Stimulated activated CD4-positive, alpha-beta T cell treated with anti-CD3 and anti-CD28 coated beads, Interleukin-2, amount 100 ng/mL, for 24 hours (primary cell): ENCODE measurements at regions not wholly inside any gene's neighbourhood (a gene's known extent, or its start where the extent isn't known, plus 50 kb on each side); places are given as distances from the start of the nearest gene placed in this dataset.
"Not testable (repeated sequence)": the region's sequence is repeated elsewhere in the genome, so short reads cannot be mapped to it uniquely, and the experiment has no call there.

ENCODE experiments used
- DNase-seq, 2 donors: peaks; one replicate each; pipeline ENCODE4 v3.0.0-alpha.2; 2020

DNA sequence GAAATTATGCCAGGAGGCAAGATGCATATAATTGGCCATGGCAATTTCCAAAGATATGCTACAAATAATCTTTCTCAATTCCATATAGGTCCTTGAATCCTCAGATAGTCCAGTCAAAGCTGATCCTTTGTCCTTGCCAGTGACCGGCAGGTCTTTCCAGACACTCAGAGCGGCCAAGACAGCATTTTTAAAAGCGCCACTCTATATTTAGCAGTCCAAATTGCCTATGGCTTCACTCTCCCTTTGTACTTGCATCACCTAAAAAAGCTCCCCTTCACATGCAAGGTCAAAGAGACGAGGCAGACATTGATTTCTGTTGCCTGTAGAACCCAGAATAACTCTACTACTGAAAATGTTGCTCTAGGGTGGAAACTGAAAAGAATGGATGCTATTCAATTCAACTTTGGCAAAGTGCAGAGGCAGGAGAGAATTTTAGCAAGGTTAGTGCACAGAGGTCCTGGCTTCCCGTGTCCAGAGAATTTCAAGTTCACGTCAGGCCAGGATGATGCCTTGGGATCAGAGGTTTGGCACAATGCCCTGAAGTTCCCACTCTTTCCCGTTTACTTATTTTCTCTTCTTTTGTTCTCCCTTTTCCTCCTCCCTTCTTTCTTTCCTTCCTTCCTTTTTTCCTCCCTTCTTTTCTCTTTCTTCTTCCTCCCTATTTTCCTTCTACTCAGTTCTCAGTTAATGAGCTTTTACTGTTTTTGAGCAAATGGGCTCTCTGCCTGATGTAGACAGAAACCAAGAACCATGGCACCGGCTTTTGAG lies 108.5 kb downstream of the KCNK1 start:
- no peak for DNase-seq

DNA sequence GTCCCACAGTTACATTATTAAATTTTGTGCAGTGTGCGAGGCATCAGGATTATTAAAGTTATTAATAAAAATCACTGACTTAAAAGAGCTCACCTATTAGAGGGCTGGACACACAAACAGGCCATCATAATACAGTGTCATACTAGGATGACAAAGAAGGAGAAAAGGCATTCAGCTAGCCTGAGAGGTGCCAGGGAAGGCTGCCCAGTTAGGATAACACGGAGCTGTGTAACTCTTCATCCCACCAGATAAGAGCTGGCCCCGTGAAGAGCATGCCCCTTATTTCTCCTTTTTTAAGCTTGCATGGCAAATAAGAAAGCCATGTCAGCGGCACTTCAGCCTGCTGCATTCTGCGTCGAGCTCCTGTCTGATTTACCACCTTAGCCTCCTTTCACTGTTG lies 109.5 kb downstream of the KCNK1 start:
- no peak for DNase-seq

DNA sequence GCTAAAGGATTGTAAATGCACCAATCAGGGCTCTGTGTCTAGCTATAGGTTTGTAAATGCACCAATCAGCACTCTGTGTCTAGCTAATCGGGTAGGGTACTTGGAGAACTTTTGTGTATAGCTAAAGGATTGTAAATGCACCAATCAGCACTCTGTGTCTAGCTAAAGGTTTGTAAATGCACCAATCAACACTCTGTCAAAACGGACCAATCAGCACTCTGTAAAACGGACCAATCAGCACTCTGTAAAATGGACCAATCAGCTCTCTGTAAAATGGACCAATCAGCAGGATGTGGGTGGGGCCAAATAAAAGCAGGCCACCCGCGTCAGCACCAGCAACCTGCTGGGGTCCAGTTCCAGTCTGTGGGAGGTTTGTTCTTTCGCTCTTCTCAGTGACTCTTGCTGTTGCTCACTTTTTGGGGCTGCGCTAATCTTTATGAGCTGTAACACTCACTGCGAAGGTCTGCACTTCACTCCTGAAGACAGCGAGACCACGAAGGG lies 110.3 kb downstream of the KCNK1 start:
- DNase-seq: not testable (repeated sequence)

DNA sequence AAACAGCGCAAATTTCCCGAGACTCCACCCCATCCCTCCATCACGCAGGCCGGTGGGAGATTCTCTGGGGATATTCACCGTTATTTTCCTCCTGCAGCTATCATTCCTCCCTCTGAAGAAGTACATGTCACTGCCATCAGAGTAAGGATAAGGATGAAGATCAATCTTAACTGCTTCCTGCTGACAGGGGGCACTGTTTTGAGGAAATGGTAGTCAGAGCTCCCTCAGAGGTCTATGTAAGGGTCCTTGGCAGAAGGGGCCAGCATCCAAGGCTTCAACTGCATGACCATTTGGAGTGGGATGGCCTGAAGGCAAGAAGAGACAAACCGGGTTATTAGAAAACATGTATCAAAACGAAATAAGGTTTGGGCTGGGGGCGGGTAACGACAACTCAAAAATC lies 111.5 kb downstream of the KCNK1 start:
- DNase-seq: no peak

DNA sequence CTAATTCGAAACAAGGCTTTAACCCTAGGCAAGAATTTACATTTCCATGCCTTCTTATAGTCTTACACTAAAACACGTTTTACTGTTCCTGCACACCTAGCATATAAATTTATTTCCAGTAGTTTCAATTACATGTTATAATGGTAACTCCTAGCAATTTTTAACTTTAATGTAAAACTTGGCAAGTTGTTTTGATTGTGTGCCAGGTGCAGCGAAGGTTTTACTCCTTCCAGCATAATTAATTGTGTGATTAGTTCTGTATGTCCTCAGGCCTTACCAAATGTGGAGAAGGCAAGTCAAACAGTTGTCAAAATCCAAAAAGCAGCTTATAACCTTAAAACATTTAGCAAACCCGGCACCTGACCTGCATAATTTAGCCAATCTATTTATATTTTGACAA lies 114.8 kb downstream of the KCNK1 start:
- DNase-seq: no peak

DNA sequence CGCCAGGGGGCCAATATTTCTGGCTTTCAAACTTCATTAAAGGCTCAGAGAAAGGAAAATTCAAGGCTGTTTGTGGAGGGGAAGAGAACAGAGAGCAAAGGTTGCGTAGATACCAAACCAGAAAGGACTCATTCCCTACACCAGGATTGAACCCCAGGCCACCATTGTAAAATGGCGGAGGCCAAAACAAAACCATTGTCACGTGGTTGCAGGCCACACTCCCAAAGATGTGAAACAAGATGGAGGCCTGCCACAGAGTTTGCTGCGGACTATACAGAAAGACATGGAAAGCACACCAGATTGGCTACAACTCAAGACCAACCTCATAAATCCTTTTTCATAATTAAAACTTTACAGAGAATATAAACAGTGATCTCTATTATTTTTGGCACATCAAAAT lies 116.5 kb downstream of the KCNK1 start:
- no peak for DNase-seq

DNA sequence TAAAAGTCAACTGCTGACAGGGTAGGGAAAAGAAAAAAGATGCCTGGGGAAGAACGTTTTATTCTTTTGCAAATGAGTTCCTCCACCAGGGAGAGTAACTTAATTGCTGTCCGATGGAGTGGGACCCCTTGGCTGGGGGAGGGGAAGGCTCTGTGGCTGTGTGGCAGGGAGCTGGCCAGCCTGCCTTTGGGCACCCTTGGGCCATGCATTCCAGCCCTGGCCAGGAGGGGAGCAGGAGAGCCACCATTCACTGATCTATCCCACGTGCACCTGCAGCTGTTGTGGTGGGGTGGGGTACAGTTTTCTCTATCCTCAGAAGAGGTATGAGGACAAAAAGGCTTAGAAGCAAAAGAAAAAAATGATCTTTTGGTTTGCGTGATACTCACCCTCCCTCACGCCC lies 116.9 kb downstream of the KCNK1 start:
- DNase-seq: no peak

DNA sequence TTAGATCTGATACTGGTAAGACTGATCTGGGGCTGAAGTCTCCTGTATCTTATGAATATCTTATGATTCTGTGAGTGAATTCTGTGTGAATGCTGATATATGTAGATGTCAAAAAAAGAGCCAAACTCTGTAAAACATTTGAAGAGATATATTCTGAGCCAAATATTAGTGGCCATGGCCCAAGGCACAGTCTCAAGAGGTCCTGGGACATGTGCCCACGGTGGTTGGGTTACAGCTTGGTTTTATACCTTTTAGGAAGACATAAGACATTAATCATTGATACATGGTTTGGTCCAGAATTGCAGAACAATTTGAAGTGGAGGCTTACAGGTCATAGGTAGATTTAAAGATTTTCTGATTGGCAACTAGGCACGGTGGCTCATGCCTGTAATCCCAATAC lies 118.3 kb downstream of the KCNK1 start:
- DNase-seq: no peak

DNA sequence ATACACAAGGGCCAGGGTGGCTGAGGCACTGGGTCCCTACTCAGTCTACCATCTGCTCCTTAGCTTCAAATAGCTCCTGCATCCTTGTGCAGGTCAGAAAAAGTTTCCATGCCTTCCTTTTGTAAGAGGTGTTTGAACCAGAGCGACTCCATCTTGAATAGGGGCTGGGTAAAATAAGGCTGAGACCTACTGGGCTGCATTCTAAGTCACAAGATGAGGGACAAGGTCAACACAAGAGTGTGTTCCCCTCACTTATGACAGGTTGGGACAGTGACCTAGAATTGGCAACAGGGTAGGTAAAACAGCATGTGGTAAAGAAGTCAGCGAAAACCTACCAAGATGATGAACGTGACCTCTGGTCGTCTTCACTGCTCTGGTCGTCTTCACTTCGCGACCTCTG lies 120.5 kb downstream of the KCNK1 start:
- DNase-seq: no peak

DNA sequence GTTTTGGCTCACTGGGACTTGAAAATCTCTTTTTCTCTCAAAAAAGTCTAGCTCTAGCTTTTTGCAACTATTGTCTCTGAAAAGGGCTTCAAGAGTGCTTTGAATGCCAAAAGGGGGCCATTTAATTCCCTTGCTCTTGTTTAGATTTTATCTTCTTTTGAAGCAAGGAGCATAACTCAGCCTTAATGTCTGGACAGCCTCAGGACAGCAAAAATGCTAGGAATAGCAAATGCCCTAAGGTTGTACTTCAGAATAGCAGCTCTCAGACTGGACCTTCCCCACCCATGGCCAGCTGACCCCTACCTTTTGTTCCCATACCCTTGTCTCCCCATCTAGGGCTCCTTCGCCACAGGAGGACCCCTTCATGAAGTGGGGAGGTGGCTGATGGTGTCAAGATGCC lies 121.4 kb downstream of the KCNK1 start:
- DNase-seq: no peak

DNA sequence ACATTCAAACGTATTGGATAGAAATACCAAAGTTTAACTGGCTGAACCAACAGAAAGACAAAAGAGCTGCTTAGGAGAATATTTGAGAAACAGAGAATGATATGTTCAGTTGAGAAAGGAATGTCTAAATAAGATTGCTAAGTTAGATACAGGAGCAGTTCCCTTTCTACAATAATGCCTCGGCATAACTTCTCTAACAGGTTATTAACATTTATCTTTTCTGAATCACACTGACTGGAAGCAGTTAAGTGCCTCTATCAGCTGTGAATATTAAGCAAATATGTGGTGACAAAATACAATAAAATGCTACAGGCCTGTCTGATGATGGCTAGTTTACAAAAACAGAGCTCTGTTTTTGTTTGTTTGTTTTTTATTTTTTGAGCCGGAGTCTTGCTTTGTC lies 121.9 kb downstream of the KCNK1 start:
- no peak for DNase-seq

DNA sequence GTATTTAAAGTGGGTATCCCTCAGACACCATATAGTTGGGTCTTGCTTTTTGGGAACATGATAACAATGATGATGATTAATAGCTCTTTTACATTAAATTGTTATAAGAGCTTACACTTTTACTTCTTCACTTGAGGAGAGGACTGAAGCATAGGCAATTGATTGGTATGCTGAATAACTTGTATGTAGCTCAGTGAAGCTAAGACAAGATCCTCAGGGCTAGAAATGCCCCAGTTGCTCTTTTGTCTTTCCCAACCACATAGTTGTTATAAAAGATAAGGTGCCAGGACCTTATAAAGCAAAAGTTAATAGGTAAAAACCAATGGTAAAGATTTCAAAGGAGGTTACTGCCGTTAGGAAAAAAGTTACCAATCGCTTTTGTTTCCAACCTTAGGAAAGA lies 123.4 kb downstream of the KCNK1 start:
- no peak for DNase-seq

DNA sequence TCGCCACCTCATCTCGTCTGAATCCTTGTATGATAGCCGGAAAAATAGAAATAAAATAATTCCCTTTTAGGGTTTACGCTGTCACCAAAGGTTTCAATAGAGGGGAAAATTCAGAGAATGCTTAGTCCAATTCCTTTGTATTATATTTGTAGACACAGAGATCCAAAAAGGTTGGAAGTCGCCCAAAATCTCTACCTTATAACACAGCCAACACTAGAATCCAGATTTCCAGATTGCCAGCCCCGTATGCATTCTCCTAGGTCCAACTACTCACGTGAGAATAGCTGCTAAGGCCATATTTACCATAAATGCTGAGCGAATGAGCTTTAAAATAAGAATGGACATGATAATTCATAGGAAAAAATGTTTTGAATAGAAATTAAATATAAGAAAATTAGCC lies 124.5 kb downstream of the KCNK1 start:
- no peak for DNase-seq

DNA sequence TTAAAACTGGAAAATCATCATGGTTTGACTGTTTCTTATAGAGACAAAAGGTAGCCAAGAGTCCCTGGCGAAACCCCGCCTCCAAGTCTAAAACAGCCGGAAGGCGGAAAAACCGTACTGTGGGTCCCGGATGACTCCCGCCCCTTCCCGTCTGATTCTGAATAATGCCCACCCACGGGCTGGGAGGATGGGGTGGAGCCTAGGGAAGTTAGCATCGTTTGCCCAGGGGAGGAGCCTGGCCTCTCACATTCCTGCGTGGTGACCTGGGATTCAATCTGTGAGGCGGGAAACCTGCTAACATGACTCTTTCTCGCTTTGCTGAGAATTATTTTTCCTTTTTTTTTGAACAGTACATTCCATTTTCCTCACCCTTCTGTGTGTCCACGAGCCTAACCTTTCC lies 124.9 kb downstream of the KCNK1 start:
- DNase-seq: no peak

DNA sequence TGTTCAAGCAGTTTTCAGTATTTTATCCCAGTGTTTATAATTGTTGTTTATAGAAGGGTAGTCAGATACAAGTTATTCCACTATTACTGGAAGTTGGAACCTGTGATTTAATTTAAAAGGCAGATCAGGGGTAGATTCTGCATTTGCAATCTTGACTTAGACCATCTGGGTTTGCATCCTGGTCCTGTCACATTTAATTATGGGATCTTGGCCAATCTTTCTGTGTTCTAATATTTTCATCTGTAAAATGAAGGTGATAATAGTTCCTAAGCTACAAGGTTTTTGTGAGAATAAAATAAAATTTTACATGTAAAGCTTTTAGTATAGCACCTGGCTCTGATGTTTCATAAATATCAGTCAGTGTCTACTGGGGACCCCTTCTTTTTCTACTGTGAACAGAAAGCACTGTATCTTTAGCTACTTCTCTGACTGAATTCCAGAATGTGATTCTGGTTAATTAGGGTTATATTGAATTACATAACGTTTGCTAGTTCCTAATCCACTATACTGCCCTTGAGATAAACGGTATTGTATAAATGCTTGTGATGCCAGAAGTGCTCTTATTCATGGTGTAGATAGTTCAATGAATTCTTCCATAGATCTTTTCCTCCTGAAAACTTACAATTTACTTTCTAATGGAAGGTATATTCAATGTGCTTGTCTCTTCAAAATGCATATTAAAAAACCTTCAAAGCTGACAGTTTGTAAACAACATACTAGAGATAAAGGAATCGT lies 131.0 kb downstream of the KCNK1 start:
- no peak for DNase-seq

DNA sequence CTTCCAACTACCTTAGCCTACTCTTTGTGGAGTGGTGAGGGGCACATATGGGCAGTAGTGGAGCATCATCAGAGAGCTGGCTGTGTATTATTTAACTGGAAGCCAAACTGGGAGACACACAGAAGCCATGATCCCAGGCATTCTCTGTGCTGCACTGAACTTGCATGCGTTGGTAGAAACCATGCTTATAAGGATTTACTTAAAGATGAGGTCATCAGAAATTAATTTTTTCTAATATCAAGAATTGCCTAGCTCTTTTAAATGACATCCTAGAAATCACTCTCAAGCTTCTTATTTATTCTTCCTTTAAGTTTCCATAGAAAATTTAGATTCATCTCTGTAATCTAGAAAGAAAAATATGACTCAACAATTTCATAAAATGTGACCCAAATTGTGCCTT lies 136.2 kb downstream of the KCNK1 start:
- DNase-seq: no peak

DNA sequence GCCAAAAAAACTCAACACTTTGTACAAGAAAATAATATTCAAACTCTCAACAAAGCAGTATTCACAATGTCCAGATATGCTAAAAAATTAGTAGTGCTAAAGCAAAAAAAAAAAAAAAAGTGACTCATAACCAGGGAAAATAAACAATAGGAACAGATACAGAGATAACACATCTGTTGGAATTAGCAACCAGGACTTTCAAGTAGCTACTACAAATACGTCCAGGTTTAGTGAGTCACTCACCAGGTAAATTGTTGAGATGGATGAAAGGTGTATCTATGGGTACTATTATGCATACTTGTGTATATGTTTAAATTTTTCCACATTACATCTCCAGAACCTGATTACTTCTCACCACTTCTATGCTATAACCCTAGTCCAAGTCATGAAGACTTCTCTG lies 144.8 kb upstream of the SLC35F3 start:
- DNase-seq: no peak

DNA sequence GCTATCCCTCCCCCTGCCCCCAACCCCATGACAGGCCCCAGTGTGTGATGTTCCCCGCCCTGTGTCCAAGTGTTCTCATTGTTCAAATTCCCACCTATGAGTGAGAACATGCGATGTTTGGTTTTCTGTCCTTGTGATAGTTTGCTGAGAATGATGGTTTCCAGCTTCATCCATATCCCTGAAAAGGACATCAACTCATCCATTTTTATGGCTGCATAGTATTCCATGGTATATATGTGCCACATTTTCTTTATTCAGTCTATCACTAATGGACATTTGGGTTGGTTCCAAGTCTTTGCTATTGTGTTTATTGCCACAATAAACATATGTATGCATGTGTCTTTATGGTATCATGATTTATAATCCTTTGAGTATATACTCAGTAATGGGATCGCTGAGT lies 140.2 kb upstream of the SLC35F3 start:
- not testable (repeated sequence) for DNase-seq

DNA sequence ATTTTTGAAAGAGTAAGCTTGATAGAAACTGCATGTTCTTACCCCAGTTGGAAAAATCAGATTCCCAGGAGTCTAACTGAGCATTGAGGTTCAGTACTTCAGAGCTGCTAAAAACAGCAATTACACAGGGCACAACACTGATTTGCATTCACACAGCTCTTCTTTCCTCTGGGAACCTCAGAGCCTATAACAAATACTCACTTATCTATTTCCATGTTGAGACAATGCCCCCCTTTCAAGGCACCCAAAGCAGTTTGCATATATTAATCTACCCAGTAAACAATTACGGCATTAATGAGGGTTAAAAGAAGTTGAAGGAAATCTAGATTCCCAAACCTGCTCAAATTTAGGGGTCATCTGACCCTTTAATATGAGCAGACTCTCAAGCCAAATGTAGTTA lies 126.9 kb upstream of the SLC35F3 start:
- no peak for DNase-seq

DNA sequence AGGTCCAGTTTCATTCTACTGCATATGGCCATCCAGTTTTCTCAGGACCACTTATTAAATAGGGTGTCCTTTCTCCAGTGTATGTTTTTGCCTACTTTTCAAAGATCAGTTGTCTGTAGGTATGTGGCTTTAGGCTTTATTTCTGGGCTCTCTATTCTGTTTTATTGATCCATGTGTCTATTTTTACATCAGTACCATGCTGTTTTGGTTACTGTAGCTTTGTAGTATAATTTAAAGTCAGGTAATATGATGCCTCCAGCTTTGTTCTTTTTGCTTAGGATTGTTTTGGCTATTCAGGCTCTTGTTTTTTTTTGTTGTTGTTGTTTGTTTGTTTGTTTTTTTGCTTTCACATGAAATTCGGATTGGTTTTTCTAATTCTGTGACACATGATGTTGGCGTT lies 124.4 kb upstream of the SLC35F3 start:
- DNase-seq: no peak

DNA sequence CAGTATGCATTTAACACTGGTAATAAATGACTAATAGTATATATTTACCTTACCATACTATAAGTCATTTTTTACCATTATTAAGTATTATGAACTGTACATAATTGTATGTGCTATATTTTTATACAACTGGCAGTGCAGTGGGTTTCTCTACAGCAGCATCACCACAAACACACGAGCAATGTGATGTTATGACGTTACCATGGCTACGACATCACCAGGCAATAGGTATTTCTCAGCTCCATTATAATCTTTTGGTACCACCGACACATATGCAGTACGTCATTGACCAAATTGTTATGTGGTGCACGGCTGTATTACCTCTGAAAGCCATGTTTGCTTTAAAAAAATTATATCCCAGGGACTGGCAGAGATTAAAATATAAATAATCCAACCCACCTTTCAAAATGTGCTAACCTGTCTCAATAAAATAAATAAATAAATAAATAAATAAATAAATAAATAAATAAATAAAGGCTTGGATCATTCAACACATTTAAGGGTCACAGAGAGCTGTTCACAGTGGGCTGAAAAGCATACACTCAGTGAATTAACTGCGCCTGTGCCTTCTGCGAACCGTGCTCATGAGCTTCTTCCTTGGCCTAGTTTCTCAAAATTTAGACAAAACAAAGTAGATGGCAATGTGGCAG lies 121.4 kb upstream of the SLC35F3 start:
- DNase-seq: no peak

DNA sequence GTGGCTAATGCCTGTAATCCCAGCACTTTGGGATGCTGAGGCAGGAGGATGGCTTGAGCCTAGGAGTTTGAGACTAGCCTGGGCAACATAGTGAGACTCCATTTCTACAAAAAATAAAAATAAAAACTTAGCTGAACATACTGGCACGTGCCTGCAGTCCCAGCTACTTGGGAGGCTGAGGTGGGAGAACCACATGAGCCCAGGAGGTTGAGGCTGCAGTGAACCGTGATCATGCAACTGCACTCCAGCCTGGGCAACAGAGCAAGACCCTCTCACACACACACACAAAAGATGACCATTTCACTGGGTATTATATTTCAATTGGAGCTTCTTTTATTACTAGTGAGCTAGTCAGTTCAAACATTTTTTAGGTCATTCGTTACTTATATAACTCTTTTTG lies 116.9 kb upstream of the SLC35F3 start:
- DNase-seq: no peak

DNA sequence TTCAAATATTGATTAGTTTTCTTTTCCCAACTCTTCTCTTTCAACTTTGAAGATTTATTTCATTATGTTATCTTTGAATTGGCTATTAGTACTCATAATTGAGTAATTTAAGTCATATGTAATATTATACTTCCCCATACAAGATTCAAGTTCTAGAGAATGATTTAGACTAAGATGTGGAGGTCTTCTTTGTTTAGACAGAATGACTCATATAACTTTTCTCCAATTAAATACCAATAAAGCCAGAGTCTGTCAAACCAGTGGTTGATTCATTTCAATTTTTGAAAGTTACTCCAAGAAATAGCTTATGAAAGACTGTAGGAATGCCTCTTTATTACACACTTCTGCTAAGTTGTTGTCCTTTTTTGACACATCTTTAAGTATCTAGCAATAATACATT lies 115.8 kb upstream of the SLC35F3 start:
- DNase-seq: no peak

DNA sequence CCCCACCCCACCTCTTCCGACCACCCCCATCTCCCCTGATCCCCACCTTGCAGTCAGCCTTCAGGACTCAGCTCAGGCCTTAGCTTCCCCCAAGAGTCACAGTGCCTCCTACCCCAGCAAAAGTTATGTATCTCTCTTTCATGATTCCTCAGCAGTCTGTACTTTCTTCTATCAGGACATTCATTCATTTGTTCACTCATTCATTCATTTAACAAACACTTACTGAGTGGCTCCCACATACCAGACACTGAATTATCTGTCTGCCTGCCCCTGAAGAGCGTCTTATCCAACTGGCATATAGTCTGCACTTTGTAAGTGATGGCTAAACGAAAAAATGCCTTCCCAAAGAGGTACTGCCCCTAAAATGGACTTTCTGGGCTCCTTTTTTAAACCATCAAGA lies 114.4 kb upstream of the SLC35F3 start:
- no peak for DNase-seq
